Mesothelial cell of epicardium (in vitro differentiated cells): ENCODE measurements at regions not wholly inside any gene's neighbourhood (a gene's known extent, or its start where the extent isn't known, plus 50 kb on each side); places are given as distances from the start of the nearest gene placed in this dataset.

Experiments used
- DNase-seq, 2 experiments: peaks; one replicate each; pipeline ENCODE4 v3.0.0; 2021; ENCODE audit warnings: low spot score in 2 of 2; ENCODE audit not compliant: unreplicated experiment in 2 of 2
- H3K27ac Mint-ChIP-seq: 2 replicates; pipeline ENCODE4 v1.8.0; 2021; ENCODE audit warnings: mixed read lengths
- H3K27me3 Mint-ChIP-seq: 2 replicates; pipeline ENCODE4 v1.8.0; 2021; ENCODE audit warnings: low read depth, mixed read lengths
- H3K36me3 Mint-ChIP-seq: 2 replicates; pipeline ENCODE4 v1.8.0; 2021; ENCODE audit warnings: mixed read lengths
- H3K4me1 Mint-ChIP-seq: 2 replicates; pipeline ENCODE4 v1.8.0; 2021; ENCODE audit warnings: mixed read lengths
- H3K4me3 Mint-ChIP-seq: 2 replicates; pipeline ENCODE4 v1.8.0; 2021; ENCODE audit warnings: mild to moderate bottlenecking, moderate library complexity, mixed read lengths
- H3K9me3 Mint-ChIP-seq: 2 replicates; pipeline ENCODE4 v1.8.0; 2021; ENCODE audit warnings: mixed read lengths
- TF ChIP-seq, protein P1 (sequence below): fragments of 200-600 bp; sonication (generic); IDR thresholded peaks from one replicate; pipeline ENCODE4 v1.5.0; 2021; ENCODE audit warnings: antibody characterized with exemption; ENCODE audit not compliant: unreplicated experiment

DNA sequence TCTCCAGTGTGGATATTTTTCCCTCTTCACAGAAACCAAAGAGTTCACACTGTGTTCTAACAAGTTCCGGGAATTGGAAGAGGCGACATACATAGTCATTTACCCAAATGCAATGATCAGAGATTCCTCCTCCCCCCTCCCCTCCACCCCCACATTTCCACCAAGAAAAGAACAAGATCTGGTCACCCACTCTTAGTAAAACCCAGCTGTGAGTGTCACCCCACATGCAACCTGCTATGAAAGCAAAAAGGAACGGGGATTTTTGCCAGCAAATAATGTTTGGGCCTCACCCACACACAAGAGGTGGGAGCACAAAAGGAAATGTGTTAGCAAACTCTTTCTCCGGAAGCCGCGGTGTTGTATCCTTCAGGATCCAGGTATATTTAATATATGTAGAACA is 745.0 kb upstream of the AUTS2 start:
- H3K36me3 Mint-ChIP-seq: no peaks in the 10 kb centered on the region
- H3K4me1 Mint-ChIP-seq: peaks cover 3% of the 10 kb centered on the region
- no peak overlapping the region for H3K27ac Mint-ChIP-seq

DNA sequence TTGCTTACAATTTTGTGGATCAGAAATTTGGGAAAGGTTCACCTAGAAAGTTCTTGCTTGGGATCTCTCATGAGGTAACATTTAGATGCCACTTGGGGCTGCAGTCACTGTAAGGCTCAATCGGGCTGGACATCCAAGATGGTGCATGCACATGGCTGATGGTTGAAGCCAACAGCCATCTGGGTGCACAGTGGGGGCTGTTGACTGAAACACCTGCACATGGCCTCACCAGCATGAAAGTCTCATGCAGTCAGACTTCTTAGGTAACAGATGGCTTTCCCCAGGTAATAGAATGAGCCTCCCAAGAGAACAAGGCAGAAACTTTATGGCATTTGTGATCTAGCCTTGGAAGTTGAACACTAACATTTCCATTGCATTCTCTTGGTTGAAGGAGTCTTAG is 740.7 kb upstream of the AUTS2 start:
- H3K27ac Mint-ChIP-seq: no peak overlapping the region
- H3K9me3 Mint-ChIP-seq: no peaks in the 10 kb centered on the region
- H3K36me3 Mint-ChIP-seq: no peaks in the 10 kb centered on the region
- H3K4me3 Mint-ChIP-seq: no peak overlapping the region
- no peaks in the 10 kb centered on the region for H3K27me3 Mint-ChIP-seq
- DNase-seq: no peak
- H3K4me1 Mint-ChIP-seq: peaks cover 12% of the 10 kb centered on the region
- TF ChIP-seq, protein P1, sequence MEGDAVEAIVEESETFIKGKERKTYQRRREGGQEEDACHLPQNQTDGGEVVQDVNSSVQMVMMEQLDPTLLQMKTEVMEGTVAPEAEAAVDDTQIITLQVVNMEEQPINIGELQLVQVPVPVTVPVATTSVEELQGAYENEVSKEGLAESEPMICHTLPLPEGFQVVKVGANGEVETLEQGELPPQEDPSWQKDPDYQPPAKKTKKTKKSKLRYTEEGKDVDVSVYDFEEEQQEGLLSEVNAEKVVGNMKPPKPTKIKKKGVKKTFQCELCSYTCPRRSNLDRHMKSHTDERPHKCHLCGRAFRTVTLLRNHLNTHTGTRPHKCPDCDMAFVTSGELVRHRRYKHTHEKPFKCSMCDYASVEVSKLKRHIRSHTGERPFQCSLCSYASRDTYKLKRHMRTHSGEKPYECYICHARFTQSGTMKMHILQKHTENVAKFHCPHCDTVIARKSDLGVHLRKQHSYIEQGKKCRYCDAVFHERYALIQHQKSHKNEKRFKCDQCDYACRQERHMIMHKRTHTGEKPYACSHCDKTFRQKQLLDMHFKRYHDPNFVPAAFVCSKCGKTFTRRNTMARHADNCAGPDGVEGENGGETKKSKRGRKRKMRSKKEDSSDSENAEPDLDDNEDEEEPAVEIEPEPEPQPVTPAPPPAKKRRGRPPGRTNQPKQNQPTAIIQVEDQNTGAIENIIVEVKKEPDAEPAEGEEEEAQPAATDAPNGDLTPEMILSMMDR: no peak

More for the DNA sequence above, 745.0 kb upstream of the AUTS2 start:
- TF ChIP-seq, protein P1: no peak
- H3K4me3 Mint-ChIP-seq: no peak overlapping the region
- DNase-seq: no peak
- H3K9me3 Mint-ChIP-seq: no peaks in the 10 kb centered on the region
- H3K27me3 Mint-ChIP-seq: no peaks in the 10 kb centered on the region

DNA sequence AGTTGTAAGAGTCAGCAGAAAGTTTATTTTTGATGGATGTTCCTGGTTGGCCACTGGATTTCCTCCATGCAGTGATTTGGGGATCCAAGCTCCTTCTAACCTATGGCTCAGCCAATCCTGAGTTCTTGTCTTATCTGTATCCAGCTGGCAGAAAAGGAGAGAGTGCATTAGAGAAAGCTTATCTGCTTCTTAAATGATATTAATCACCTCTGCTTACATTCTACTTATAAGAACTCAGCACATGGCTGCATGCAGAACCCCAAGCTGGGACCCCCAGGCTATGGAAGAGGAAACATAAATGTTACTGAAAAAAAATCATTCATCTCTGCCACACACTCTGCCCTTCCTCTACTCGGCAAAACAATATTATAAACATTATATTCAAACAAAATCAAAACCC is 739.8 kb upstream of the AUTS2 start:
- H3K27ac Mint-ChIP-seq: no peak overlapping the region
- no peak for DNase-seq
- H3K9me3 Mint-ChIP-seq: no peaks in the 10 kb centered on the region
- H3K36me3 Mint-ChIP-seq: no peaks in the 10 kb centered on the region
- TF ChIP-seq, protein P1: no peak
- no peak overlapping the region for H3K4me3 Mint-ChIP-seq
- no peaks in the 10 kb centered on the region for H3K27me3 Mint-ChIP-seq
- H3K4me1 Mint-ChIP-seq: peaks cover 12% of the 10 kb centered on the region

DNA sequence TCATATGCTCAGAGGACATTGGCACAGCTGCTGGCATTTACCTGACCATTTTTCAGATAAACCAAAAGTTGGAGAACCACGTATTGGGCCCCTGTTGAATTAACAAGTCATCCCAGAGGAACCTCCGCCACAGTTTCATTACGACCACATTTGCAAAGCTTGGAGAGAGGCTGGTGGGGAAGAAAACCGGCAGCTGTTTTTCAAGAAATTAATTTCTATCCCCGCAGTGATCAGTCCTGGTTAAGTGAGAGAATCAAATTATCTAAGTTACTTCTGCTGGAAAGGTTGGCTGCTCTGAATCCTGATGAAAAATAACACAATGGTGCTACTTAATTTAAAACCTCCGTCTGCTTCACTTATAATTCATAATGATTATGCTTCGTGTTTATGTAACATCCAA is 737.1 kb upstream of the AUTS2 start:
- H3K4me3 Mint-ChIP-seq: no peak overlapping the region
- TF ChIP-seq, protein P1: no peak
- no peak for DNase-seq
- H3K4me1 Mint-ChIP-seq: peaks cover 9% of the 10 kb centered on the region
- no peaks in the 10 kb centered on the region for H3K27me3 Mint-ChIP-seq
- H3K36me3 Mint-ChIP-seq: no peaks in the 10 kb centered on the region
- no peaks in the 10 kb centered on the region for H3K9me3 Mint-ChIP-seq
- H3K27ac Mint-ChIP-seq: no peak overlapping the region

DNA sequence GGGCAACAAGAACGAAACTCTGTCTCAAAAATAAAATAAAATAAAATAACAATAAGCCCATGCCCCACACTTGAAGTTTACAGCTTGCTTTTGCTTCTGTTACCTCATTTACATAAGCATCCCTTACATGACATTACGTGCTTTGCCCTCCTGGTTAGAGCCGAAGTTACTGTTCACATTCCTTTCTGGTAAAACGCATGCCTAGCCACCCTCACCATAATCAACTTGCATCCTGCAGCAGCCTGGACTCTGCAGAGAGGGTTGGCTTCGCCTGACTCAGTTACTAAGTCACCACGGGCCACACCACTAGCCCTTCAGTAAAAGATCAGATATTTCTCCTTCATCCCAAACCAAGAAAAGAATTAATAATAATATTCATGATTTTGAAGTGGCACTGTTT is 736.0 kb upstream of the AUTS2 start:
- no peaks in the 10 kb centered on the region for H3K36me3 Mint-ChIP-seq
- H3K27me3 Mint-ChIP-seq: no peaks in the 10 kb centered on the region
- H3K4me3 Mint-ChIP-seq: no peak overlapping the region
- TF ChIP-seq, protein P1: no peak
- peaks cover 8% of the 10 kb centered on the region for H3K9me3 Mint-ChIP-seq
- no peak for DNase-seq
- no peak overlapping the region for H3K27ac Mint-ChIP-seq
- peaks cover 9% of the 10 kb centered on the region for H3K4me1 Mint-ChIP-seq

DNA sequence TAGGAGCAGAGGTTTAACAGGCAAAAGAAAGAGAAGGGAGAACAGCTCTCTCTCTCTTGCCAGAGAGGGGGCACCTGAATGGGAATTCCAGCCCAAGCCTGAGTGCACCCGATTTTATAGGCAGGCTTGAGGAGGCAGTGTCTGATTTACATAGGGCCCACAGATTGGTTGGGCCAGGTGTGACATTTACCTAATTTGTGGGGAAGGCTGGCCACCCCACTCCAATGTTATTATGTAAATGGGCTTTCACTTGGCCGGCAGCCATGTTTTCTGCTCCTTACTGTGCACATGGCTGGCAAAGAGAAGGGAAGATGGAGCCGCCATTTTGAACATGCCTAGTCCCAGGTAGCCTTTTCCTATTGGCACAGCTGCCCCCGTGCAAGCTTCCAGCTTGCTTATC is 735.5 kb upstream of the AUTS2 start:
- Mint-ChIP-seq H3K4me1 (peaks cover 9% of the 10 kb centered on the region), H3K4me3 (no peak overlapping the region), H3K36me3 (no peaks in the 10 kb centered on the region), H3K27me3 (no peaks in the 10 kb centered on the region), H3K9me3 (peaks cover 8% of the 10 kb centered on the region), H3K27ac (no peak overlapping the region)
- DNase-seq: no peak
- TF ChIP-seq, protein P1: no peak
